GM21526 (cell line): ENCODE measurements at regions not wholly inside any gene's neighbourhood (a gene's known extent, or its start where the extent isn't known, plus 50 kb on each side); places are given as distances from the start of the nearest gene placed in this dataset.
"Not testable (repeated sequence)": the region's sequence is repeated elsewhere in the genome, so short reads cannot be mapped to it uniquely, and the experiment has no call there.

ENCODE experiments used
- ATAC-seq: cut with Tn5 transposase; IDR thresholded peaks from one replicate; pipeline ENCODE4 v1.9.1; 2021; ENCODE audit warnings: moderate library complexity; ENCODE audit not compliant: unreplicated experiment, low FRiP score

GRCh38 chr21:13827201-13827600 lies 217.6 kb downstream of the POTED start:
- no peak for ATAC-seq

DNA sequence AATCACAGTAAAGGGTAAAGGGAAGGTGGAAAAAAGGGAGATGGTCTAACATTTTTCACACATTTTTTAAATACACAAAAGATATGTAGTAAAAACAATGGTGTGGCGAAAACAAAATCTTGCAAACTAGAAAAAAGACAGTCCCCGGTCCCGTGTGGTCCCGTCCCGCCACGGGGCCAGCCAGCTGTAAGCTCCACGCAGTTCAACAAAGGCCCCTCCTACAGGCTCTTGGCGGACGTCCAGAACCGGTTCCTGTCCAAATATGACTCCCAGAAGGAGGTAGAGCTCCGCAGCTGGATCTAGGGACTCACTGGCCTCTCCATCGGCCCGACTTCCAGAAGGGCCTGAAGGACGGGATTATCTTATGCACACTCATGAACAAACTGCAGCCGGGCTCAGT lies 216.9 kb downstream of the POTED start:
- ATAC-seq = not testable (repeated sequence)

- not testable (repeated sequence) for ATAC-seq
Measured at GRCh38 chr21:13825218-13825778, 215.7 kb downstream of the POTED start.

GRCh38 chr21:13820286-13820685 lies 210.7 kb downstream of the POTED start:
- not testable (repeated sequence) for ATAC-seq

- not testable (repeated sequence) for ATAC-seq
Measured at GRCh38 chr21:13812191-13812590, 202.6 kb downstream of the POTED start.

- not testable (repeated sequence) for ATAC-seq
Measured at GRCh38 chr21:13810559-13810958, 201.0 kb downstream of the POTED start.

GRCh38 chr21:13806444-13806843 lies 196.9 kb downstream of the POTED start:
- not testable (repeated sequence) for ATAC-seq

DNA sequence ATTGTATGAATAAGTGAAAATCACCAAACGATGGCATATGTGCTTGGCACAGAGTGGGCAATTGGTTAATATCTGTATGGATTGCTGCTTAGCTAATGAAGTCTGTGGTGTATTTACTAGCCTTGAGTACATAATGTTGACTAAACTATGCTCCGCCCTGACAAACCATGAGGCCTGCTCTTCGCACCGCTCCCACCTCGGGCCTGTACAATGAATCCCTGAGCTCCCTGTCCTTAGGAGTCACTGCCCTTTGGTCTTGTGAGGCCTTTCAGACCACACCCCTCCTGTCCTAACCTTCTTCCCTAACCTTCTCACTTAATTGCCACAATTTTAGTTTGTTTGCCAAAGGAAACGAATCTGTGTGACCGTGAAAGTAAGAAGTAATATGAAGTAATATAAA lies 193.2 kb downstream of the POTED start:
- ATAC-seq = not testable (repeated sequence)
